Suprapubic skin (tissue), 3 donors: ENCODE measurements at regions not wholly inside any gene's neighbourhood (a gene's known extent, or its start where the extent isn't known, plus 50 kb on each side); places are given as distances from the start of the nearest gene placed in this dataset.

ENCODE experiments used
- CTCF ChIP-seq, 2 donors: fragments of 200-600 bp in 1 of 2; fragments of 450-650 bp in 1 of 2; sonication (generic) in 1 of 2; IDR thresholded peaks; one replicate each; pipeline ENCODE4 v1.5.1; 2016 to 2019; ENCODE audit warnings: antibody characterized with exemption in 2 of 2, mild to moderate bottlenecking in 1 of 2, moderate library complexity in 1 of 2
- EP300 ChIP-seq: sonication (generic); formaldehyde crosslinking; IDR thresholded peaks from one replicate; pipeline ENCODE4 v1.6.1; 2017; ENCODE audit warnings: antibody characterized with exemption
- POLR2A ChIP-seq, 2 donors: fragments of 450-650 bp; IDR thresholded peaks; one replicate each; pipeline ENCODE4 v1.6.1; 2017; ENCODE audit warnings: antibody characterized with exemption in 2 of 2, mild to moderate bottlenecking in 2 of 2, moderate library complexity in 2 of 2

GRCh38 chr1:163406772-163407171 is 85.0 kb downstream of the NUF2 start:
- TF ChIP-seq CTCF (IDR thresholded peaks at IDR 0.05) (no peak), EP300 (no peak), POLR2A (IDR thresholded peaks at IDR 0.05) (no peak)
